ENCODE measurements at regions not wholly inside any gene's neighbourhood (a gene's known extent, or its start where the extent isn't known, plus 50 kb on each side); places are given as distances from the start of the nearest gene placed in this dataset.

DNA sequence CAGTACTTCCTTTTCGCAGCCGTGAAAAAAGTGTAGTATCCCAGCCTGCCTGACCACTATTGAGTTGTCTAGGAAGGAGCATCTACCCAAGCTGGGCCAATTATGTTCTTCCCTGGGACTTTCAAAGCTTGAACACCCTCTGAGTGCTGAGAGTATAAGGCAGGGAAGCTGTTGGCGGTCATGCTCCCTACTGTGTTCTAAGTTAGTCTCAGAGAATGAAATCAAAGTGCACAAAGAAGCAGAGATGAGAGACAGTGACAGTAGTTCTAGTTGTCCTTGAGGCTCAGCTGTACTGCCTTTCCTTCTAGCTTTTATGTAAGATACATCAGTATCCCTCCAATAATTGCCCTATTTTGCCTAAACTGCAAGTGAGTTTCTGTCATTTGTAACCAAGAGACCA lies 427.1 kb upstream of the SEL1L start:
- Mint-ChIP-seq H3K36me3 (no peaks in the 10 kb centered on the region), H3K9me3 (peaks cover 0 to 9% (median 3%) of the 10 kb centered on the region in 7 donors), H3K27ac (no peak overlapping the region), H3K4me3 (no peak overlapping the region), H3K4me1 (no peaks in the 10 kb centered on the region), H3K27me3 (ENCODE audit: low read depth in 3 of 3) (peaks cover 0 to 2% (median 0%) of the 10 kb centered on the region in 3 donors)
- Histone ChIP-seq H3K36me3 (replicated peaks in 1 of 2; ENCODE audit: control insufficient read depth in 1 of 2, insufficient read depth in 2 of 2, low read length in 2 of 2) (no peaks in the 10 kb centered on the region), H3K9me3 (replicated peaks in 1 of 2; ENCODE audit: control insufficient read depth in 1 of 2, insufficient read depth in 1 of 2, low read length in 2 of 2) (peaks cover 0 to 3% of the 10 kb centered on the region in 2 donors), H3K4me1 (ENCODE audit: control insufficient read depth in 1 of 2, insufficient read depth in 2 of 2, low read length in 2 of 2) (no peaks in the 10 kb centered on the region), H4K20me1 (ENCODE audit: insufficient read depth, low read length) (no peaks in the 10 kb centered on the region), H3K4me3 (replicated peaks in 1 of 3; ENCODE audit: low read depth in 2 of 3, low read length in 3 of 3) (no peak overlapping the region), H3K9ac (ENCODE audit: insufficient read depth, low read length, poor library complexity, severe bottlenecking) (no peak overlapping the region), H3K27me3 (ENCODE audit: control insufficient read depth in 2 of 2, insufficient read depth in 2 of 2, low read length in 2 of 2) (no peaks in the 10 kb centered on the region), H3K27ac (ENCODE audit: low read depth in 1 of 2, low read length in 2 of 2) (no peak overlapping the region), H3K4me2 (replicated peaks; ENCODE audit: extremely low read depth, low read length, poor library complexity, severe bottlenecking) (no peak overlapping the region), H2AFZ (ENCODE audit: insufficient read depth, low read depth, low read length, poor library complexity, severe bottlenecking) (no peak overlapping the region), H3K79me2 (ENCODE audit: insufficient read depth, low read length) (no peaks in the 10 kb centered on the region)
- TF ChIP-seq, protein P1, sequence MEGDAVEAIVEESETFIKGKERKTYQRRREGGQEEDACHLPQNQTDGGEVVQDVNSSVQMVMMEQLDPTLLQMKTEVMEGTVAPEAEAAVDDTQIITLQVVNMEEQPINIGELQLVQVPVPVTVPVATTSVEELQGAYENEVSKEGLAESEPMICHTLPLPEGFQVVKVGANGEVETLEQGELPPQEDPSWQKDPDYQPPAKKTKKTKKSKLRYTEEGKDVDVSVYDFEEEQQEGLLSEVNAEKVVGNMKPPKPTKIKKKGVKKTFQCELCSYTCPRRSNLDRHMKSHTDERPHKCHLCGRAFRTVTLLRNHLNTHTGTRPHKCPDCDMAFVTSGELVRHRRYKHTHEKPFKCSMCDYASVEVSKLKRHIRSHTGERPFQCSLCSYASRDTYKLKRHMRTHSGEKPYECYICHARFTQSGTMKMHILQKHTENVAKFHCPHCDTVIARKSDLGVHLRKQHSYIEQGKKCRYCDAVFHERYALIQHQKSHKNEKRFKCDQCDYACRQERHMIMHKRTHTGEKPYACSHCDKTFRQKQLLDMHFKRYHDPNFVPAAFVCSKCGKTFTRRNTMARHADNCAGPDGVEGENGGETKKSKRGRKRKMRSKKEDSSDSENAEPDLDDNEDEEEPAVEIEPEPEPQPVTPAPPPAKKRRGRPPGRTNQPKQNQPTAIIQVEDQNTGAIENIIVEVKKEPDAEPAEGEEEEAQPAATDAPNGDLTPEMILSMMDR (IDR thresholded peaks at IDR 0.05) = no peak
- intact Hi-C loops (cut with micrococcal nuclease) = no loop called here
- WGBS (ENCODE audit: insufficient coverage) = 95% methylated on average over 3 of the region's 3 CpGs
- no peak for DNase-seq

DNA sequence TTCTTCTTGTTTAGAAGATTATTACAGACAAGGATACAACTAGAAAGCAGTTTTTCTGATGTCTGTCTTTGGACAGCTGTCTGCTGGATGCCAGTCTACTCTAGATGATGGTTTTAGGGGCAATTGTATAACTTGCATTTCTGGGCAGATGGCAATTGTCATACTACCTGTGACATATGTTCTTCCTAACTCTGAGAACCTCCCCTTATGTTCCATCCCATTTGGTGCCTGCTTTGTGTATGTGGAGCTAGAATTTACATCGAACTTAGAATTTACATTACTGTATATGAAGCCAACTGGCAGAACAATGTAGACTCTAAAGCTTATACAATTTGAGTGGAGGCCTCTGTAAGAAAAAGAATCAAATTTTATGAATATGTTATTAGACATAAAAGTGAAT lies 430.2 kb upstream of the SEL1L start:
- Mint-ChIP-seq H3K27ac (no peak overlapping the region), H3K36me3 (no peaks in the 10 kb centered on the region), H3K27me3 (ENCODE audit: low read depth in 3 of 3) (no peaks in the 10 kb centered on the region), H3K4me1 (no peaks in the 10 kb centered on the region), H3K4me3 (no peak overlapping the region), H3K9me3 (peaks cover 0 to 15% (median 6%) of the 10 kb centered on the region in 7 donors)
- Histone ChIP-seq H3K4me1 (ENCODE audit: control insufficient read depth in 1 of 2, insufficient read depth in 2 of 2, low read length in 2 of 2) (no peaks in the 10 kb centered on the region), H3K4me3 (replicated peaks in 1 of 3; ENCODE audit: low read depth in 2 of 3, low read length in 3 of 3) (no peak overlapping the region), H3K27ac (ENCODE audit: low read depth in 1 of 2, low read length in 2 of 2) (no peak overlapping the region), H3K79me2 (ENCODE audit: insufficient read depth, low read length) (no peaks in the 10 kb centered on the region), H3K4me2 (replicated peaks; ENCODE audit: extremely low read depth, low read length, poor library complexity, severe bottlenecking) (no peak overlapping the region), H3K36me3 (replicated peaks in 1 of 2; ENCODE audit: control insufficient read depth in 1 of 2, insufficient read depth in 2 of 2, low read length in 2 of 2) (no peaks in the 10 kb centered on the region), H3K9me3 (replicated peaks in 1 of 2; ENCODE audit: control insufficient read depth in 1 of 2, insufficient read depth in 1 of 2, low read length in 2 of 2) (peaks cover 0 to 4% of the 10 kb centered on the region in 2 donors), H3K9ac (ENCODE audit: insufficient read depth, low read length, poor library complexity, severe bottlenecking) (no peak overlapping the region), H3K27me3 (ENCODE audit: control insufficient read depth in 2 of 2, insufficient read depth in 2 of 2, low read length in 2 of 2) (no peaks in the 10 kb centered on the region), H4K20me1 (ENCODE audit: insufficient read depth, low read length) (no peaks in the 10 kb centered on the region), H2AFZ (ENCODE audit: insufficient read depth, low read depth, low read length, poor library complexity, severe bottlenecking) (no peak overlapping the region)
- no CpG with 5 or more reads among the region's 1 CpG for WGBS (ENCODE audit: insufficient coverage)
- intact Hi-C loops (cut with micrococcal nuclease) = no loop called here
- TF ChIP-seq, protein P1 (IDR thresholded peaks at IDR 0.05) = no peak
- DNase-seq = no peak

Data from CD14-positive monocyte (primary cell).